ENCODE measurements at regions not wholly inside any gene's neighbourhood (a gene's known extent, or its start where the extent isn't known, plus 50 kb on each side); places are given as distances from the start of the nearest gene placed in this dataset.

DNA sequence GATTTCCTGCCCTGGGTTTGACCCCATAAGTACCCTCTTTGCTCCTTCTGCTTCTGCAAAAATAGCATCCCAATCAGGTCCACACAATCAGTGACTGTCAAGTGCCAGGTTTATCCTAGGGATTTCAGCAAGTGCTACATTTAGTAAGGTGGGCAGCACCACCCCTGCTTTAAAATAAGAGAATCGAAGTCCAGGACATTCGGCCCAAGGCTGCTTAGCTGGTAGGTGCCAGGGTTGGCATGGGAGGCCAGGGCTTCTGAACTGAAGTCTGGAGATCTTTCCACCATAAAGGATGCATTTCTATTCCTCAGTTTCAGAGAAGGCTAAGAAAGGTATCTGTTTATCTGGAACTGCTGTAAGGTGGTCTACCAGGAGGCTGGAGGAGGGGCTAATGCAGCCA, 408.3 kb downstream of the ZNF536 start:
- no peak for TF ChIP-seq POLR2A (IDR thresholded peaks at IDR 0.05)
- TF ChIP-seq, protein P1, sequence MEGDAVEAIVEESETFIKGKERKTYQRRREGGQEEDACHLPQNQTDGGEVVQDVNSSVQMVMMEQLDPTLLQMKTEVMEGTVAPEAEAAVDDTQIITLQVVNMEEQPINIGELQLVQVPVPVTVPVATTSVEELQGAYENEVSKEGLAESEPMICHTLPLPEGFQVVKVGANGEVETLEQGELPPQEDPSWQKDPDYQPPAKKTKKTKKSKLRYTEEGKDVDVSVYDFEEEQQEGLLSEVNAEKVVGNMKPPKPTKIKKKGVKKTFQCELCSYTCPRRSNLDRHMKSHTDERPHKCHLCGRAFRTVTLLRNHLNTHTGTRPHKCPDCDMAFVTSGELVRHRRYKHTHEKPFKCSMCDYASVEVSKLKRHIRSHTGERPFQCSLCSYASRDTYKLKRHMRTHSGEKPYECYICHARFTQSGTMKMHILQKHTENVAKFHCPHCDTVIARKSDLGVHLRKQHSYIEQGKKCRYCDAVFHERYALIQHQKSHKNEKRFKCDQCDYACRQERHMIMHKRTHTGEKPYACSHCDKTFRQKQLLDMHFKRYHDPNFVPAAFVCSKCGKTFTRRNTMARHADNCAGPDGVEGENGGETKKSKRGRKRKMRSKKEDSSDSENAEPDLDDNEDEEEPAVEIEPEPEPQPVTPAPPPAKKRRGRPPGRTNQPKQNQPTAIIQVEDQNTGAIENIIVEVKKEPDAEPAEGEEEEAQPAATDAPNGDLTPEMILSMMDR (IDR thresholded peaks at IDR 0.05) = no peak
- TF ChIP-seq POLR2AphosphoS5 (IDR thresholded peaks at IDR 0.05) = no peak
- H3K27ac ChIP-seq = no peak overlapping the region
- no peaks in the 10 kb centered on the region for H3K36me3 ChIP-seq
- H3K4me3 ChIP-seq = no peak overlapping the region
- DNase-seq (ENCODE audit: low spot score) = no peak
- no peaks in the 10 kb centered on the region for H3K27me3 ChIP-seq (replicated peaks; ENCODE audit: insufficient read depth)
- H3K9me3 ChIP-seq = no peaks in the 10 kb centered on the region
- WGBS = 91% methylated on average over 2 of the region's 2 CpGs
- H3K4me1 ChIP-seq (replicated peaks) = no peaks in the 10 kb centered on the region
- intact Hi-C loops (cut with DNase I) = no loop called here

DNA sequence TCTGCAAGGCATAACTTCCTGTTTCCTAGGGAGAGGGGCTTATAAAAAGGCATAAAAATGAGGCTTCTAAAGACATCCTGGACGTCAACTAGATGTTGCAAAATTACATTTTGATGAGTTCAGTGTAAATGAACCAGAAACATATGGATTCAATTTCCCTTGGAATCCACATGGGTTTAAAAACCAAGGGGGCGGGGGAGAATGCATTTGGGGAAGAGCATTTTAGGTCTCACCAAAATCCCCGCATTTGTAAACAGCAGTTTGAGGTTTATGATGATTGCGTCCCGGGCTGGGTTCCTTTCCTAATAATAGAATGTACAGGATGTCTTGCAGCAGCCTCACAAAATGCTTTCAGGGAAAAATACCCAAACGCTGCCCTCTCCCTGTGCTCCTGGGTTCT, 407.8 kb downstream of the ZNF536 start:
- intact Hi-C loops (cut with DNase I) = no loop called here
- no peaks in the 10 kb centered on the region for H3K9me3 ChIP-seq
- H3K36me3 ChIP-seq = no peaks in the 10 kb centered on the region
- no peak for DNase-seq (ENCODE audit: low spot score)
- H3K27me3 ChIP-seq (replicated peaks; ENCODE audit: insufficient read depth) = no peaks in the 10 kb centered on the region
- TF ChIP-seq POLR2A (IDR thresholded peaks at IDR 0.05) (no peak), POLR2AphosphoS5 (IDR thresholded peaks at IDR 0.05) (no peak)
- TF ChIP-seq, protein P1 (IDR thresholded peaks at IDR 0.05) = no peak
- 44% methylated on average over 6 of the region's 6 CpGs for WGBS
- no peak overlapping the region for H3K4me3 ChIP-seq
- no peaks in the 10 kb centered on the region for H3K4me1 ChIP-seq (replicated peaks)
- no peak overlapping the region for H3K27ac ChIP-seq

DNA sequence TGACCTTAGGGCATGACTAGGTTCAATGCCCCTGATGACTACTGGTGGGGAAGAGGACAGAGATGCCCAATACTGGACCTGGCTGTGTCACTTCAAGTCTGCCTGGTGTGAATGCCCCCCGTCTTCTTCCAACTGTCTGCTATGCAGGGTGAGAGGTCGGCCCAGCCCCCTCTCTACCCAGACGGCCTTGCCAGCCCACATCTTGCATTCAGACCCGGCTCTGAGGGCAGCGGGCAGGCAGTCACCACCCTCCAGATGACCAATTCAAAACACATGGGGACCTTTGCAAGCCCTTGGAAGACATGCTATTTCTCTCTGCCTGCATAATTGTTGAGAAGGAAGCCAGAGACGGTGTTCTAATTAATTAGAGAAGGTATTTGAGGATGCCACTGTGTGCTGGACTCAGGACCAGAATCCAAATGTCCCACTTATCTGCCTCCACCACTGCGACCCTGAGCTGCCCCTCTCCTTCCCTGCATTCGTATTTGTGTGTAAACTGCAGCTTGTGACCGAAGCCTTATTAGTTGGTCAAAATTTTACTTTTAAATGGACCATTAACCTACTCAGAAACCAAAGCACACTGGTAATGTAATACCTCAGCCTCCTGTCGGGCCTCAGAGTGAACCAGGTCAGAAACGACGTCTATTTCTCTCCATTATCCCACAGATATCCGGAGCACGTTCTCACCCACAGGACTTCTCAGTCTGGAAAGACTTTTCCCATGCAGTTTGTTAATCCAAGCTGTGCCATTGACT, 407.0 kb downstream of the ZNF536 start:
- Histone ChIP-seq H3K9me3 (no peaks in the 10 kb centered on the region), H3K27ac (no peak overlapping the region), H3K36me3 (no peaks in the 10 kb centered on the region), H3K4me3 (no peak overlapping the region), H3K4me1 (replicated peaks) (no peaks in the 10 kb centered on the region), H3K27me3 (replicated peaks; ENCODE audit: insufficient read depth) (no peaks in the 10 kb centered on the region)
- WGBS = 90% methylated on average over 14 of the region's 14 CpGs
- TF ChIP-seq, protein P1 (IDR thresholded peaks at IDR 0.05) = no peak
- no peak for TF ChIP-seq POLR2AphosphoS5 (IDR thresholded peaks at IDR 0.05)
- TF ChIP-seq POLR2A (IDR thresholded peaks at IDR 0.05) = no peak
- DNase-seq (ENCODE audit: low spot score) = no peak
- intact Hi-C loops (cut with DNase I) = no loop called here

DNA sequence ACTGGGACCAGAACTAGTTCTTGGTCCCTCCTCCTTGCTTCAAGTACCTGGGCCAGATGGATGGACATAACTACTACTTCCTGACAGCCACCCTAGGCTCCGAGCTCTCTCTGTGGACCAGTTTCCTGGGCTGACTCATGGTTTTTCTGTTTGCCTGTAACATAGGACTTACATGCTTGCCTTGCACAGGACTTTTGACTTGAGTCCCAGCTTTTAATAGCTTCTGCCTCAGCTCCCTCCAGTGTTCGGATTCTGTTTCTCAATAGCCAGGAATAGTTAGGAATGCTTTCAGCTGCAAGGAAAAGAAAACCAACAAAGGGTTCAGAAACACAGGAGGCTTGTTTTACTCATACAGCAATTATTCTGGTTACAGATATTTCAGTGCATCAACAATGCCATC, 405.9 kb downstream of the ZNF536 start:
- Histone ChIP-seq H3K36me3 (no peaks in the 10 kb centered on the region), H3K27me3 (replicated peaks; ENCODE audit: insufficient read depth) (no peaks in the 10 kb centered on the region), H3K27ac (no peak overlapping the region), H3K4me3 (no peak overlapping the region), H3K4me1 (replicated peaks) (no peaks in the 10 kb centered on the region), H3K9me3 (no peaks in the 10 kb centered on the region)
- 97% methylated on average over 2 of the region's 2 CpGs for WGBS
- DNase-seq (ENCODE audit: low spot score) = no peak
- TF ChIP-seq POLR2AphosphoS5 (IDR thresholded peaks at IDR 0.05) = no peak
- TF ChIP-seq, protein P1 (IDR thresholded peaks at IDR 0.05) = no peak
- TF ChIP-seq POLR2A (IDR thresholded peaks at IDR 0.05) = no peak
- intact Hi-C loops (cut with DNase I) = no loop called here

DNA sequence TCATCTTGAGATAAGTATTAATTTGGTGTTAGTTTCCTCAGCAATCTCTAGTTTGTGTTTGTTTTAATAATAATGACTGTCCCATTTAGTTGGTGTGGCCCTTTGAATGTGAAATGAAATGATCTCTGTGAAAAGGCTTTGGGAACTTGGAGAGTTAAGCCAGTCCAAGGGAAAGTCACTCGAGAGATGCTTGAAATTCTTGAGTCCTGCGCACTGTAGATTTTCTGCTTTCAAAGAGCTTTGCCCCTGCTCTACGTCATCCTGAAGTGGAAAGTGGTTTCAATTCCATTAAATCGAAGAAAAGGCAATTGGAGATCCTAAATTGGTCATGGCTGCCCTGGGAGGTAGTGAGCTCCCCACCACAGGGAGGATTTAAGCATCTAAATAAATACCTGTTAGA, 403.8 kb downstream of the ZNF536 start:
- H3K36me3 ChIP-seq = no peaks in the 10 kb centered on the region
- intact Hi-C loops (cut with DNase I) = no loop called here
- no peaks in the 10 kb centered on the region for H3K4me1 ChIP-seq (replicated peaks)
- TF ChIP-seq POLR2AphosphoS5 (IDR thresholded peaks at IDR 0.05) (no peak), POLR2A (IDR thresholded peaks at IDR 0.05) (no peak)
- TF ChIP-seq, protein P1 (IDR thresholded peaks at IDR 0.05) = no peak
- H3K9me3 ChIP-seq = no peaks in the 10 kb centered on the region
- no peak for DNase-seq (ENCODE audit: low spot score)
- H3K27ac ChIP-seq = no peak overlapping the region
- WGBS = 80% methylated on average over 4 of the region's 4 CpGs
- no peak overlapping the region for H3K4me3 ChIP-seq
- H3K27me3 ChIP-seq (replicated peaks; ENCODE audit: insufficient read depth) = no peaks in the 10 kb centered on the region

All from prostate gland (tissue), 2 donors.